Naive thymus-derived CD8-positive, alpha-beta T cell (primary cell): ENCODE measurements at regions not wholly inside any gene's neighbourhood (a gene's known extent, or its start where the extent isn't known, plus 50 kb on each side); places are given as distances from the start of the nearest gene placed in this dataset.
"Not testable (repeated sequence)": the region's sequence is repeated elsewhere in the genome, so short reads cannot be mapped to it uniquely, and the experiment has no call there.

Source experiments
- ATAC-seq, 2 donors: fragments of 150-1000 bp; cut with Tn5 transposase in 1 of 2; sonication (Bioruptor Pico), chemical (Tn5 transposase) in 1 of 2; 1 replicate in 1 of 2; 2 replicates in 1 of 2; pipeline ENCODE4 v1.10.0; 2021; ENCODE audit warnings: mild to moderate bottlenecking in 2 of 2, moderate library complexity in 2 of 2
- POLR2A ChIA-PET: fragments of 350-600 bp; sonication (Branson Sonifier 250); formaldehyde crosslinking; loops from one replicate; lab custom pipeline; 2021; ENCODE audit warnings: antibody characterized with exemption; lab: Charles Lee
- DNase-seq, 10 donors: peaks; one replicate each; pipeline versions ENCODE4 v3.0.0 to v3.0.0-alpha.2; 2020 to 2022
- H3K27ac Mint-ChIP-seq, 10 donors: one replicate each; pipeline ENCODE4 v1.8.0; 2020 to 2022; ENCODE audit warnings: mild to moderate bottlenecking in 10 of 10, mixed read lengths in 10 of 10, moderate library complexity in 4 of 10, inconsistent platforms in 1 of 10
- H3K27me3 Mint-ChIP-seq, 5 donors: one replicate each; pipeline ENCODE4 v1.8.0; 2021 to 2022; ENCODE audit warnings: mixed read lengths in 5 of 5
- H3K36me3 Mint-ChIP-seq, 3 donors: one replicate each; pipeline ENCODE4 v1.8.0; 2020 to 2022; ENCODE audit warnings: mixed read lengths in 3 of 3, mild to moderate bottlenecking in 2 of 3, inconsistent platforms in 1 of 3
- H3K4me1 Mint-ChIP-seq, 4 donors: one replicate each; pipeline ENCODE4 v1.8.0; 2021 to 2022; ENCODE audit warnings: mixed read lengths in 4 of 4
- H3K4me3 Mint-ChIP-seq, 10 donors: one replicate each; pipeline ENCODE4 v1.8.0; 2020 to 2022; ENCODE audit warnings: mild to moderate bottlenecking in 10 of 10, mixed read lengths in 10 of 10, moderate library complexity in 6 of 10, inconsistent platforms in 1 of 10
- H3K9me3 Mint-ChIP-seq, 9 donors: one replicate each; pipeline ENCODE4 v1.8.0; 2020 to 2022; ENCODE audit warnings: mixed read lengths in 9 of 9, mild to moderate bottlenecking in 3 of 9, inconsistent platforms in 1 of 9, moderate library complexity in 1 of 9

GRCh38 chr5:117547192-117547591 is 972.6 kb upstream of the SEMA6A start:
- POLR2A ChIA-PET, result no interaction called here
- no peak for DNase-seq
- no peak for ATAC-seq
- Mint-ChIP-seq H3K27me3 (no peaks in the 10 kb centered on the region), H3K36me3 (no peaks in the 10 kb centered on the region), H3K9me3 (peaks cover 0 to 19% (median 4%) of the 10 kb centered on the region in 9 donors), H3K4me1 (no peaks in the 10 kb centered on the region), H3K27ac (no peak overlapping the region), H3K4me3 (no peak overlapping the region)

GRCh38 chr5:117539692-117540091 is 965.1 kb upstream of the SEMA6A start:
- Mint-ChIP-seq H3K4me1 (no peaks in the 10 kb centered on the region), H3K4me3 (no peak overlapping the region), H3K36me3 (no peaks in the 10 kb centered on the region), H3K27ac (no peak overlapping the region), H3K9me3 (peaks cover 0 to 18% (median 6%) of the 10 kb centered on the region in 9 donors), H3K27me3 (no peaks in the 10 kb centered on the region)
- POLR2A ChIA-PET, result no interaction called here
- ATAC-seq (no peak), DNase-seq (no peak)

GRCh38 chr5:117533792-117534191 is 959.2 kb upstream of the SEMA6A start:
- H3K27ac Mint-ChIP-seq, result no peak overlapping the region
- no peaks in the 10 kb centered on the region for H3K27me3 Mint-ChIP-seq
- H3K9me3 Mint-ChIP-seq, result peaks cover 0 to 7% (median 4%) of the 10 kb centered on the region in 9 donors
- POLR2A ChIA-PET, result no interaction called here
- H3K4me3 Mint-ChIP-seq, result no peak overlapping the region
- ATAC-seq (no peak), DNase-seq (no peak)
- H3K36me3 Mint-ChIP-seq, result peaks cover 0 to 2% (median 0%) of the 10 kb centered on the region in 3 donors
- H3K4me1 Mint-ChIP-seq, result no peaks in the 10 kb centered on the region

GRCh38 chr5:117533051-117533670 is 958.5 kb upstream of the SEMA6A start:
- H3K27me3 Mint-ChIP-seq, POLR2A ChIA-PET, ATAC-seq, DNase-seq, H3K9me3 Mint-ChIP-seq, H3K4me1 Mint-ChIP-seq, H3K4me3 Mint-ChIP-seq, H3K27ac Mint-ChIP-seq, H3K36me3 Mint-ChIP-seq: not testable (repeated sequence)

GRCh38 chr5:117519957-117520500 is 945.4 kb upstream of the SEMA6A start:
- Mint-ChIP-seq H3K4me1 (peaks cover 0 to 4% (median 0%) of the 10 kb centered on the region in 4 donors), H3K4me3 (no peak overlapping the region), H3K27ac (no peak overlapping the region), H3K36me3 (no peaks in the 10 kb centered on the region), H3K27me3 (no peaks in the 10 kb centered on the region), H3K9me3 (peaks cover 0 to 20% (median 8%) of the 10 kb centered on the region in 9 donors)
- POLR2A ChIA-PET, result no interaction called here
- ATAC-seq (no peak), DNase-seq (no peak)

GRCh38 chr5:117504305-117504704 is 929.7 kb upstream of the SEMA6A start:
- no peaks in the 10 kb centered on the region for H3K4me1 Mint-ChIP-seq
- ATAC-seq (no peak), DNase-seq (no peak)
- no peak overlapping the region for H3K27ac Mint-ChIP-seq
- peaks cover 0 to 5% (median 1%) of the 10 kb centered on the region in 9 donors for H3K9me3 Mint-ChIP-seq
- H3K27me3 Mint-ChIP-seq, result no peaks in the 10 kb centered on the region
- POLR2A ChIA-PET, result no interaction called here
- no peak overlapping the region for H3K4me3 Mint-ChIP-seq
- H3K36me3 Mint-ChIP-seq, result no peaks in the 10 kb centered on the region

- H3K4me3 Mint-ChIP-seq, result no peak overlapping the region
- no peak overlapping the region for H3K27ac Mint-ChIP-seq
- DNase-seq (no peak), ATAC-seq (no peak)
- POLR2A ChIA-PET, result no interaction called here
- no peaks in the 10 kb centered on the region for H3K27me3 Mint-ChIP-seq
- H3K4me1 Mint-ChIP-seq, result no peaks in the 10 kb centered on the region
- H3K36me3 Mint-ChIP-seq, result no peaks in the 10 kb centered on the region
- H3K9me3 Mint-ChIP-seq, result peaks cover 0 to 9% (median 4%) of the 10 kb centered on the region in 9 donors
Measured at GRCh38 chr5:117497601-117498000, 923.0 kb upstream of the SEMA6A start.

- no peak for DNase-seq
- POLR2A ChIA-PET, result no interaction called here
- ATAC-seq, result no peak
- H3K4me1 Mint-ChIP-seq, result no peaks in the 10 kb centered on the region
- no peaks in the 10 kb centered on the region for H3K36me3 Mint-ChIP-seq
- no peaks in the 10 kb centered on the region for H3K27me3 Mint-ChIP-seq
- no peak overlapping the region for H3K27ac Mint-ChIP-seq
- H3K9me3 Mint-ChIP-seq, result peaks cover 0 to 11% (median 7%) of the 10 kb centered on the region in 9 donors
- no peak overlapping the region for H3K4me3 Mint-ChIP-seq
Measured at GRCh38 chr5:117496801-117497200, 922.2 kb upstream of the SEMA6A start.

- ATAC-seq (no peak), DNase-seq (no peak)
- no peak overlapping the region for H3K4me3 Mint-ChIP-seq
- no peak overlapping the region for H3K27ac Mint-ChIP-seq
- no peaks in the 10 kb centered on the region for H3K4me1 Mint-ChIP-seq
- POLR2A ChIA-PET, result no interaction called here
- peaks cover 0 to 11% (median 7%) of the 10 kb centered on the region in 9 donors for H3K9me3 Mint-ChIP-seq
- no peaks in the 10 kb centered on the region for H3K27me3 Mint-ChIP-seq
- H3K36me3 Mint-ChIP-seq, result no peaks in the 10 kb centered on the region
Measured at GRCh38 chr5:117494188-117494587, 919.6 kb upstream of the SEMA6A start.

- no peak overlapping the region for H3K27ac Mint-ChIP-seq
- ATAC-seq (no peak), DNase-seq (no peak)
- H3K27me3 Mint-ChIP-seq, result no peaks in the 10 kb centered on the region
- H3K9me3 Mint-ChIP-seq, result peaks cover 0 to 15% (median 4%) of the 10 kb centered on the region in 9 donors
- no peak overlapping the region for H3K4me3 Mint-ChIP-seq
- POLR2A ChIA-PET, result no interaction called here
- H3K4me1 Mint-ChIP-seq, result no peaks in the 10 kb centered on the region
- H3K36me3 Mint-ChIP-seq, result no peaks in the 10 kb centered on the region
Measured at GRCh38 chr5:117488976-117489500, 914.4 kb upstream of the SEMA6A start.

GRCh38 chr5:117487556-117487955 is 912.9 kb upstream of the SEMA6A start:
- ATAC-seq, result no peak
- Mint-ChIP-seq H3K36me3 (no peaks in the 10 kb centered on the region), H3K4me3 (no peak overlapping the region), H3K27ac (no peak overlapping the region), H3K9me3 (peaks cover 0 to 14% (median 4%) of the 10 kb centered on the region in 9 donors), H3K4me1 (no peaks in the 10 kb centered on the region), H3K27me3 (no peaks in the 10 kb centered on the region)
- POLR2A ChIA-PET, result no interaction called here
- DNase-seq, result no peak

GRCh38 chr5:117486879-117487391 is 912.3 kb upstream of the SEMA6A start:
- no peak overlapping the region for H3K4me3 Mint-ChIP-seq
- ATAC-seq, result no peak
- DNase-seq, result no peak
- no peaks in the 10 kb centered on the region for H3K36me3 Mint-ChIP-seq
- H3K9me3 Mint-ChIP-seq, result peaks cover 0 to 14% (median 2%) of the 10 kb centered on the region in 9 donors
- no peak overlapping the region for H3K27ac Mint-ChIP-seq
- no peaks in the 10 kb centered on the region for H3K4me1 Mint-ChIP-seq
- POLR2A ChIA-PET, result no interaction called here
- H3K27me3 Mint-ChIP-seq, result no peaks in the 10 kb centered on the region

- ATAC-seq (no peak), DNase-seq (no peak)
- POLR2A ChIA-PET, result no interaction called here
- Mint-ChIP-seq H3K36me3 (no peaks in the 10 kb centered on the region), H3K27ac (no peak overlapping the region), H3K4me3 (no peak overlapping the region), H3K9me3 (peaks cover 0 to 14% (median 2%) of the 10 kb centered on the region in 9 donors), H3K4me1 (no peaks in the 10 kb centered on the region), H3K27me3 (no peaks in the 10 kb centered on the region)
Measured at GRCh38 chr5:117486261-117486660, 911.6 kb upstream of the SEMA6A start.
